Activated CD4-positive, CD25-positive, alpha-beta regulatory T cell (primary cell): ENCODE measurements at regions not wholly inside any gene's neighbourhood (a gene's known extent, or its start where the extent isn't known, plus 50 kb on each side); places are given as distances from the start of the nearest gene placed in this dataset.

ENCODE experiments used
- DNase-seq, 4 experiments: peaks; one replicate each; lab custom pipeline; 2025; lab: John Stamatoyannopoulos, UW

DNA sequence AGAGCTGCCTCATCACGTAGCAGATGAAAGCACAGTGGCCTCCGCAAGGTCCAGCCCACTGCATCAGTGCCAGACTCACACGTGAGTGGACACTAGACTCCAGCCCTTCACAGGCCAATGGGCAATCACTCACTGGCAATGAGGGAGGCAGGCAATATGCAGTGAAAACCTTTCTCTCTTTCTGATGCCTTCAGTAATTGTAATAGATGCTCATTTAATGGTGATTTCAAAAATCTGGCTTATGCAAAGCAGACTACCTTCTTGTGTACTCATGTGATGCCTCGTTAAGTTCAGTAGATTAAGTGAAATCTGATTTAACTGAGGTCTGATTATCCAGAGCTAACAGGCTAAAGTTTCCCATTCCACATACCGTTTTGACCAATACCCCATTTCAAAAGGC is 546.9 kb downstream of the MIAT start:
- DNase-seq: no peak

DNA sequence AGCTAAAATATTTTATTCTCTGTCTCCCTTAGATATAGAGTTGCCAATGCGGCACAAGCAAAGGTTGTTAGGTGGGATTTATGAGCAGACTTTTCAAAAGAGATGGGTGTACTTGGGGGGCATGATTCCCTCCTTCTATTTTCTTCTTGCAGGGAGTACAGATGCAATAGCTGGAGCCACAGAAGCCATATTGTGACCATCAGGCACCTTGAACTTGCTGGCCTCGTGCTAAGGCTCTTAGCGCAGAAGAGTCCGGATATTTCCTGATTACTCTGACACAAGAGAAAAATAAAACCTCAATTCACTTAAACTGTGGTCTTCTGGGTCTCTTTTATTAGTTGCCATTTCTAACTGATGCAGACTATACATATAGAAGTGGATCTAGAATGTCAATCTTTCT is 547.4 kb downstream of the MIAT start:
- no peak for DNase-seq

DNA sequence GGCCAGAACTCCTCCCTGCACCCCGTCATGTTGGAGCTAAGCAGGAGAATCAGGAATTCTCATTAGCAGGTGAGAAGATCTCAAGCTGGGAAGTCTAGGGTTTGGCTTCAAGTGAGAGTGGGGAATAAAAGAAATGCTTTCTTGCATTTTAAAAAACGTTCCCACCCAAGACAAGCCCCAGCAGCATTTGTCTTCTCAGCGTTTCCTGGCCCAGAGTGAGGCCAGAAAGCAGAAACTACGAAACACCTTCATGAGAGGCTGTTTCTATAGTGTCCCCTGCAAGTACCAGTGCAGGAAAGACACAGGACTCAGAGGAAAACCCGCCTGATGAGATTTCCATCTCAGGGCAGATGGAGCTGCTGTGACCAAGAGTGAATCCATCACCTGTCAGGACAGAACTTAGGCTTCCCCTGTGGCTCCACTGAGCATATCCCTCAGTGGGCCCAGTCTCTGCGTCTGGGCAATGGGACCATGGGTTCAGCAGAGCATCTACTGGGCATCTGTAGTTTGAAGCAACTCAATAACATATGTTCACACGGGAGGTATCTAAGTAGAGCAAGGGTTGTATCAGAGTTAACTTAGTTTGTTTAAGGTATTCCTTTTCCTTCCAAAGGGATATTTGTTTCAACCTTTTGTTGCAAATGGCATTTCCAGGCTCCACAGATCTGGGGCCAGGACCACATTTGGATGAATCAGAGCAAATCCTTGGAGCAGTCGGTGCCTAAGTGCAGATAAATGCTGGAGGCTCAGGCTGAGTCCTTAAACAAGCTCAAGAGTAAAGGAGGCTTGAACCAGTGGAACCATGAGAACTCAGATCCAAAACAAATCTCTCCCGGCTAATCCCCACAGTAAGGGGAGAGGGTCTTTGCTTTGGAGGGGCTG is 548.3 kb downstream of the MIAT start:
- DNase-seq: no peak

DNA sequence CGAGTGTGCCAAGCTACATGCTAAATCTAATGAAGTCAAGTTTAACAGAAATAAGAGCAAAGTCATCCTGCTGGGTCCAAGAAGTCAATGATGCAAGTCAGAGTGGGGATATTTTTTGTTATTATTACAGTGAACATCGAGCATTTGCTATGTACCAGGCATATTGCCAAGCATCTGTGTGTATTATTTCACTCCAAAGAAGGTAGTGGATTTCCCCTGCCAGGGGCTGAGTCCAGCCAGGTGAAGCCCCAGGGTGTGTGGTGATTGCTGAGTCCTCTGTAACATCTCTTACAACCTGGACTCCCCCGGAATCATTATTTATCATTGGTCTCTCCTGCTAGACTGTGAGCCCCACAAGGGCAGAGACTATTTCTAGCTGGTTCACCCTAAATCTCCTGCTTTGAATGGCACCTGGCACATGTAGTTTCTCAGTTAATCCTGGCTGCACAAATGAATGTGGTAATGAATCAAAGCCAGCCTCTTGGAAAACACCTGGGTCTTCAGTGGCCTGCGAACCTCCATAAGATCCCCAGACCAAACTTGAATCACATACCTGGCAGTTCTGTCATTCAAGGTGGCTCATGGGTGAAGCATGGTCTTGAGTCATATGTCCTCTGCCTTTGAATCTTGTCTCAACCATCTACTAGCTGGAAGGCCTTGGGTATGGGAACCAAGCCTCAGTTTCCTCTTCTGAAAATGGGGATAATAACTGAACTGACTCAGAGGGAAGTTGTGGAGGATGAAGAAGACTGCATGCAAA is 549.2 kb downstream of the MIAT start:
- DNase-seq: no peak

DNA sequence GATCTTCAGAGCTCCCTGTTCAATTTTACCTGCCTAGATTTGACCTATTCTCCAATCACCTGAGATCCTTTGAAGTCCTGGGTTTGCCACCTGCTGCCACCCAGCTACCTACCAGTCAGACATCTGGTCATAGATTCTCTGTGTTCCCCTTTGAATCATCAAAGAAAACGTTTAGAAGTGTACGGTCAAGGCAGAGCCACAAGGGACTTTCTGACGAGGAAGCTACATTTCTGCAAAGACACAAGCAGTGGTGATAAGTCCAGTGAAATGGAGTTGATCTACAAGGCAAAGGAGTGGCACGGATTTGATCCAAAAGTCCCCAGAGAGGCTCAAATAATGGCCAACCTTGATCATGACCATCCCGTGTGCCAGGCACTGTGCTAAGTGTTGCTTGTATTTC is 549.9 kb downstream of the MIAT start:
- no peak for DNase-seq

DNA sequence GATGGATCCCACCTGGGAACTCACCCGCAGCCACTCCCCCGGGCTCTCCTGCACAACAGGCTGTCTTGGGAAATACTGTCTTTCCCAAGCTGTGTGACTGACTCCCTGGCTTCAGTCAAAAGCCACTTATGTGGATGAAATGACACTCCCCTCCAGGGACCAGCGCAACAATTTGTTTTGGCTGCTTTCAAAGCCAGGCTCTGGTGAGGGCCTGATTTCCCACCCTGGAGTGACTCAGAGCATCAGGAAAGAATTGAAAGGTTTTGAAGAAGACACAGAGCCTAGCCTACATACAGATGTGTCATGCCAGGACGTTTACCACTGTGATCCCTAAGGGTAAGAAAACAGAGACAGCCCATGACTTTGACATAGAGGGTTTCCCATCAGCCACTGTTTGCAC is 550.5 kb downstream of the MIAT start:
- no peak for DNase-seq

DNA sequence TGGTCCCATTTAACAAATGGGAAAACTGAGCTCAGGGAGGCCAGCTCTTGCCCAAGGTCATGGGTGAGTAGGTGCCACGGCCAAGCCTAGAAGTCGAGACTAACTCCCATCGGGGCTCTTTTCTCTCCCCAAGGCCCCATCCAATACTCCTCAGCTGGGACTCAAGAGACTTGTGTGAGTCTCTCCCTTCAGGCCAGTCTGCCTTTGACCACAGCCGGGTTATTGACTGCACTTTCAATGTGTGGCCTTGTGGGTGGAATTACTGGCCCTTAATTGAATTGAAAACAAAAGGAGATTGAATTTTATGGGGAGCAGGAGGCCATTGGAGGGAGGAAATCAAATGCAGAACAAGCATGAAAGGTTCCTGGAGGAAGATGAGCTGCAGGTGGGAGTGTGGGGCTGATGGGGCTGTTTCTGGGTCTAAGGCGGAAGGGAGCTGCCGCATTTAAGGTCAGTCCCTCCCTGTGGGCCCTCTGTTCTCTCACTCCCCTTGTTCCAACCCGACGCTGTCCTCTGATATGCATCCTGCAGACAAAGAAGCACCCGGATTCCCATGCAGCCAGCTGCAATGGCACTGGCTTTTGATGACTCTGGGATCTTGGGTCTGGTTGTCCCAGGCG is 552.8 kb downstream of the MIAT start:
- no peak for DNase-seq

DNA sequence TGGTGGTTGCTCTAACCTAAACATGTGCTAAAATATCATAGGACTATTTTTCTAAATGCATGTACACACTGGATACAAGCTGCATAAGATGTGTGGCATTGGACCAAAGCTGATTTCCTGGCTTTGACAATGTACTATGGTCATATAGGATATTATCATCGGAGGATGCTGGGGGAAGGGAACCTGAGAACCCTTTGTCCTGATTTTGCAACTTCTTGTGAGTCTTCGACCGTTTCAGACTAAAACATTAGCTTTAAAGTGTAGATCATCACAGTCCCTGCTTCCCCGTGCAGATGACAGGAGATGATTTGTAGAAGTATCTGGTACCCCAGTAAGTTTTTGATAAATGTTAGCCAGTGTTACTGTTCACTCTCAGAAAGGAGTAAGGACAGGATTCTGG is 554.7 kb downstream of the MIAT start:
- no peak for DNase-seq

DNA sequence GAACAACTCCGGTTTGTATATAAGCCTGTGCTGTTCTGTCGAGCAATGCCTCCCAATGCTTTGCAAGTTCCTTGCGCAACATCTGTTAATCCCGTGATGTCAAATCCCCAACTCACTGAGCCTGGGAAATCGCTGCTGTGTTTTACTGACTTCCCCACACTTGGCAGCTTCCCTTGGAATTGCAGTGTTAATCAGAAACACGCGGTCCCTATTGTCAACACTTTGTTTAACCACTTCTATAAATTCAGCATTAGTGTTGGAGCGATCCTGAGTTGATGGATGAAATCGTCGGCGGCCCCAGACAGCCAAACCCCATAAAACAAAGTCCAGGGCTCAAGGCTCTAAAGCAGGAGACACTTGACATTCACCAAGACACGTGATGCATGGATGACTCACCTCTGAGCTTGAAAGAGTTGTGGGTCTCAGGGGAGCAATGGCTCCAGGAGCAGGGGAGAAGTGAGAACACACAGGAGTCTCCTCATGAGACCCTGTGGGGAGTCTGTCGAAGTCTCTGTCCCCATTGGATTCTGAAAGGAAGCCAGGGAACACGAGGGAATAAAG is 555.3 kb downstream of the MIAT start:
- DNase-seq: no peak

DNA sequence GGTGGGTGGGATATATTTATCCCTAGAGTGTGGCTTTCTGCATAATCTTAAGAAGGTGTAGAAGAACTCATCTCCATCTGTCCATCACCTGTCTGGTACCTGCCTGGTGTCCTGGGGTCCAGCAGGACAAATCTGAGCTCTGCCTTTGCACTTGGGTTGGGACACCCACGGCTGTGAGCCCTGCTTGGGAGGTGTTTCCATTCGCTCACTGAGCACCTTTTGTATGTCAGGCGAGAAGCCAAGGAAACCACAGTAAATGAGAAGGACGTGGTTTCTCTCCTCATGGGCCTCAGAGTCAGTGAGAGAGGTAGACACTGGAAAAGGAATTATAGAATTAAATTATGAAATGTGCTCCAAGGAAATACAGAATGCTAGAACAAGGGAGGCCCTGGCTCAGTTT is 555.9 kb downstream of the MIAT start:
- no peak for DNase-seq

DNA sequence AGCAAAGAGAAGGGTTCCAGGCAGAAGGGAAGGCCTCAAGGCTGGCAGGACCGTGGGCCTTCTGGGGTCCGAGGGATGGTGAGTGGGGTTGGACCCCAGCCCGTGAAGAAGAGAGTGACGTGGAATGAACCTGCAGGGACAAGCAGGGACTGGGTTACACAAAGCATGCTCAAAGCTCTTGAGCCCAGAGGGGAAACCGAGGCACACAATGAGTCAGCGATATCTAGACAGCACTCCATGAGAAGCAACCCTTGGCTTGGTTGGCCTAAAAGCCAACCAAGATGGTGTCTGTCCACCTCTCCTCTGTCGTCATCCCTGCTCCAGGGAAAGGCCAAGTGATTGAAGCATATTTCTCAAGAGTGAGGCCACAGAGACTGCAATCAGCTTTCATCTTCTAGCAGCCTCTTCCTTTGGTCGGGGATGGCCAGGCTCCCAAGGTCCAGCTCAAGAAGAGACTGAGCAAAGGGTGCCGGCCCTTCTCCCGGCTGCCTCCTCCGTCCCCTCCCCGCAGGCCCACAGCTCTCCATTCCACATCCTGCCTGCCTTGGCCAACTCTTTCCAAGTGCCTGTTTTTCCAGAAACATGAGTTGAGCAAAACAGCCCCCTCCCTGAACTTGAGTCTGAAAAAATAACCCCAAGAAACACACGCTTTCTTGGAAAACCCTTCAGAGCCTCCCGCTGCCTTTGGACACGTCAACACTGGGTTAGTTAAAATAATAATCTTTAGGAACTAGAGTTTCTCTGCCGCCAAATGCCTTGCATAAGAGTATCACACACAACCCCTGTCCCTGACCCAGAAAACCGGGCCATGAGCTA is 556.6 kb downstream of the MIAT start:
- DNase-seq: no peak

DNA sequence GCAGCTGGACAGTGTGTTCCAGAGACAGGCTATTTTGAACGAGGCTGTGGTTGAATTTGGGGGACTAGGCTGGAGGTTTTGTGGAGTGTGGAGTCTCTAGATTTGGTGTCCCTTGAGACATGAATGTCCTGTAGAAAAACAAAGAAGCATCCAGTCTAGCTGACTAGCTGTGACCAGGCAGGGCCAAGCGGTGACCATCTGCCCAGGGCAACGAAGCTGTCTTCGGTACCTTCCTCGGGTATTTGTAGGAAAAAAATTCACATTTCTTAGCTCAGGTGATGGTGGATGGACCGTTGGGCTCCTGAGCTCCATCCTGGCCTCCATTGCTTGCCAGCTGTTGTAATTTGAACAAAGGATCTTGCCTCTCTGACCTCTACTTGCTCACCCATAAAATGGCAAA is 557.3 kb downstream of the MIAT start:
- DNase-seq: no peak

DNA sequence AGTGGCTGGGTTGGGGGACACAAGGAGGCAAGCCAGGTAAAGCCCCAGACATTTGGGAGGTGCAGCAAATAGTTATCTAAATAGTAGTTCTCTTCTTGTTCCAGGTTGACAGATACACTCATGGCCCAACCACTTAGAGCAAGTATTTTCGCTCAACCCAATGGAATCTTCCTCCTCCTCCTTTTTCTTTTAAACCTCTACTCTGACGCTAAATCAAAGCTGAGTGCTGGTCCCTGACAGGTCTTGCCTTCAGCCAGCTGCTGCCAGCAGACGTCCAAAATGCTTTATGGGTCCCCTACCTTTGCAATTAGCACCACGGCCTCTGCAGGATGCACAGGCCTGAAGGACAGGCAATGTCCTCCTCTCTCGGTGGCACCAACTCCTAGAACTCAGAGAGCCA is 558.5 kb downstream of the MIAT start:
- no peak for DNase-seq

DNA sequence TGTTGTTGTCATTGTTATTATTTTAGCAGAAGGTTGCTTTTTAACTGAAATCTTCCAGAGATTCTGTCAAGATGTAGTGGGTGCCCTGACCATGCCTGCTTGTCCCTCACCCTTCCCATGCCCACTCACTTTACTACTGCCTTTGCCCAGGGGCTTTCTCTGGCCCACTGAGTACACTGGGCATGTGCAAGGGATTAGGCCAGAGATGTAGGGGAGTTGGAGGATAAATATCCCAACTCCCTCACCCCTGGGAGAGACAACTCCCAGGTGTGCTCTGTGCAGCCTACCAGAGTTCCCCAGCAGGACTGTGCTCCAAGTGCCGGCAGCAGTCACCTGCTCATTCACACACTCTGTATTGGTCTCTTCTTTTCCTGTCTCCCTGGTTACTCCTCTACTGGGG is 559.1 kb downstream of the MIAT start:
- no peak for DNase-seq

DNA sequence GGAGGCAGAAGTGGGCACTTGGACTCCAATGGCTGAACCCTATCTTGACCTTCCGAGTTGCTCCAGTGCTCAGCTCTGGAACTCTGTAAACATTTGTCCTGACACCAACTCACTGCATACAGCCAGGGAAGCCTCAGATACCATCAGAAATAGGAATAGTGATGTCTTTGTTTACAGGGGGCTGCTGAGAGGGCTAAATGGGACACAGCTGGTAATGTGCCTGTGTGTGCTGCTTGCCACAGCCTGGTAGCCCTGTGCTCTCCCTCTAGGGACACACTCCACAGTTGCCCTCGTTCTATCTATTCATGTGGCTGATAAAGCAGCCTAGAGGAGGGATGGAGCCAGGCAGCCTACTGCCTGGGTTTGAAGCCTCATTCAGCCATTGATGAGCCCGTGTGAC is 559.8 kb downstream of the MIAT start:
- DNase-seq: no peak

DNA sequence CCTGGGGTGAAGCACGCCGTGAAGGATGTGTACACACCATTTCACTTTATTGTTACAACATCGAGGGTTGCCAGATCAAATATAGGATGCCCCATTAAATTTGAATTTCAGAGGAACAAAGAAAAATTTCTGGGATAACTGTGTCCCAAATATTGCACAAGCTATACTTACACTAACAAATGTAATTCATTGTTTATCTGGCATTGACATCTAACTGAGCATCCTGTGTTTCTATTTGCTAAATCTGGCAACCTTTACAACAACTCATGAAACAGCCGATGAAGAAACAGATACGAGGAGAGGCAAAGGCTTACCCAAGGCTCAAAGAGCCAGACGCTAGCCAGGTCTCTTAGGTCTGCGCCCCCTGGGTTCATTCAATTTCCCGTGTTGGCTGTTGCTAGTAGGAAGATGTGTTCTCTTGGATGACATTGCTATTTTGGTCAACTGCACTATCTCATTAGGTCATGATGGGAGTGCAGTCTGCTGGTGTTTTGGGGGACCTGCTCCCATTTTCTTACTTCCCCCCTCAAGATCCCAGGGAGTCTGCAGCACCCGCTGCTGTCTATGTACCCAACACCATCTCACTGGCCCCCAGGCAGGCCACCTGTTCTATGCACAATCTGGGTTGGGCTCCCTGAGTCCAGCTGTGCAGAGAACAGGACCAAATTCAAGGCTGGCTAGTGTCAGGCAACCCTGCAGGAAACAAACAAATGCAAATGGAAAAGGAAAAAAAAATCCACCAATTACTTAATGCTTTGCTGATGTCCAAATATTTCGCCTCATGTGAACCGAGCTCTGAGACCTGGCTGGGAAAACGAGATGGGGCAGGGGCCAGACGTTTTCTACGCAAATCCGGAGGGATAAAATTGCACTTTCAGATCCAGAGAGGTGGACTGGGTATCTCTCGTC is 560.9 kb downstream of the MIAT start:
- no peak for DNase-seq

DNA sequence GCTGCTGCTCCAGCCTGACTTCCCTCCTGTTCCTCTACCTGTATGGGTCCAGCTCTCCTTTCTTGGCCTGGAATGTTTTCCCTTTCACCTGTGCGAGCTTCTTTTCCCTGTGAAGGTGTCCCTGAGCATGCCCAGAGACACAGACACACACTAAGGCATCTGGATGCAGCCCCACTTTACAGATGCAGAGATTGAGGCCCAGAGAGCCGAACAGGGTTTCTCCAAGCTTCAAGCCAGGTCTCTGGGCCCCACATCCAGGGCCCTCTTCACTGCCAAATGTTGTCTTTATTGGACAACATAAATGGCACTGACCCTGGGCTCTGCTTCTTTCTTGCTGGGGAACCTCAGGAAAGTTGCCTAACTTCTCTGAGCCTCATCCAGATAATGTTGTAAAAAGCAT is 561.6 kb downstream of the MIAT start:
- no peak for DNase-seq

DNA sequence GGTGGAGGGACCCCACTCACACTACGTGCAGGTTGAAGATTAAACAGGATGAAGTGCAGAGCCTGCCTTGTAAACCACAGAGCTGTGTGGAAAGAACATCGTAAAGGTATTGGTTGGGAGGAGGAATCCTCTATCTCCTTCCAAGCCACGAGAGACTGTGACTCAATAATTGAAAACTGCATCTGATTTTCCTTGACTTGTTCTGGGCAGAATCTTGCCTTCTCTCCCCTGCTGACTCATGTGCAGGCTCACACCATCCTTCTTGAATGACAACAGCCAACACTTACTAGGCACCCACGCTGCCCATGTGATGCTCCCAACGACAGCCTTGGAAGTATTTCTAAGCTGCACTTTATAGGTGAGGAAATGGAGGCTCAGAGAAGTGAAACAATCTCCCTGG is 563.0 kb downstream of the MIAT start:
- no peak for DNase-seq

DNA sequence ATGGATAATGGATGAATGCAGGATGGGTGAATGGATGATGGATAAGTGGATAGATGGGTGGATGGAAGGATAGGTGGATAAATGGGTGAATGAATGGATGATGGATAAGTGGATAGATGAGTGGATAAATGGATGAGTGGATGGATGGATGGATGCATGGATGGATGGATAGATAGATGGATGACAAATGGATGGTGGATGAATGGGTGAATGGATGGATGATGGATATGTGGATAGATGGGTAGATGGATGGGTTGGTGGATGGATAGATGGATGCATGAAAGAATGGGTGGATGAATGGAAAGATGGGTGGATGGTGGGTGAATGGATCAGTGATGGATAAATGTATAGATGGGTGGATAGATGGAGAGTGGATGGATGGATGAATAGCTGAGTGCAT is 564.8 kb downstream of the MIAT start:
- DNase-seq: no peak

DNA sequence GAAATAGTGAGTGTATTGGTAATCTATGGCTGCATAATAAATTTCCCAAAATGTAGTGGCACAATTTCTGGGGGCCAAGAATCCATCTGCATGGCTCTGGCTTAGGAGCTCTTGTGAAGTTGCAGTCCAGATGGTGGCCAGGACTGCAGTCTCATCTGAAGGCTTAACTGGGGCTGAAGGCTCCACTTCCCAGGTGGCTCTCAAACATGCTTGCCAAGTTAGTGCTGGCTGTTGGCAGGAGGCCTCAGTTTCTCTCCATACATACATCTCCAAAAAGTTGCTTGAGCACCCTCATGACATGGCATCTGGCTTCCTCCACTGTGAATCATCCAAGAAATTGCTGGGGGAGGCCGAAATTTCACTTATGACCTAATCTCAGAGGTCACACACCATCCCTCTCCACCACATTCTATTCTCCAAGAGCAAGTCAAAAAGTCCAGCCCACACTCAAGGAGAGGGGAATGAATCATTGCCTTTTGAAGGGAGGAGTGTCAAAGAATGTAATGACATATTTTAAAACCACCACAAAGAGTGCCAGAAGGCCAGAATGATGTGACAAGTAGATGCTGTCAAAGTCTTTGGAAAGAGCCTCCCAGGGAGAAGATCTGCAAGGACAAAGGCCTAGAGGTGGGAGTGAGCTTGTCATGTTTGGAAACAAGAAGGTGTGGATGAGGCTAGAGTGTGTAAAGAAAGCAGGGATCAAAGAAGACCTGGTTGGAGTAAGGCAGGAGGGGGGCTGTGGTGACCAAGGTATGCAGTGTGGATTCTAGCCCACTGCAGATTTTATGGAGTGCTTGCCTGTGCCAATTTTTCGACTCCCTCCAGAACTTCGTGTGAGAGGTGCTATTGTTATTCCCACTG is 566.2 kb downstream of the MIAT start:
- DNase-seq: no peak
